ENCODE measurements at regions not wholly inside any gene's neighbourhood (a gene's known extent, or its start where the extent isn't known, plus 50 kb on each side); places are given as distances from the start of the nearest gene placed in this dataset.
"Not testable (repeated sequence)": the region's sequence is repeated elsewhere in the genome, so short reads cannot be mapped to it uniquely, and the experiment has no call there.

DNA sequence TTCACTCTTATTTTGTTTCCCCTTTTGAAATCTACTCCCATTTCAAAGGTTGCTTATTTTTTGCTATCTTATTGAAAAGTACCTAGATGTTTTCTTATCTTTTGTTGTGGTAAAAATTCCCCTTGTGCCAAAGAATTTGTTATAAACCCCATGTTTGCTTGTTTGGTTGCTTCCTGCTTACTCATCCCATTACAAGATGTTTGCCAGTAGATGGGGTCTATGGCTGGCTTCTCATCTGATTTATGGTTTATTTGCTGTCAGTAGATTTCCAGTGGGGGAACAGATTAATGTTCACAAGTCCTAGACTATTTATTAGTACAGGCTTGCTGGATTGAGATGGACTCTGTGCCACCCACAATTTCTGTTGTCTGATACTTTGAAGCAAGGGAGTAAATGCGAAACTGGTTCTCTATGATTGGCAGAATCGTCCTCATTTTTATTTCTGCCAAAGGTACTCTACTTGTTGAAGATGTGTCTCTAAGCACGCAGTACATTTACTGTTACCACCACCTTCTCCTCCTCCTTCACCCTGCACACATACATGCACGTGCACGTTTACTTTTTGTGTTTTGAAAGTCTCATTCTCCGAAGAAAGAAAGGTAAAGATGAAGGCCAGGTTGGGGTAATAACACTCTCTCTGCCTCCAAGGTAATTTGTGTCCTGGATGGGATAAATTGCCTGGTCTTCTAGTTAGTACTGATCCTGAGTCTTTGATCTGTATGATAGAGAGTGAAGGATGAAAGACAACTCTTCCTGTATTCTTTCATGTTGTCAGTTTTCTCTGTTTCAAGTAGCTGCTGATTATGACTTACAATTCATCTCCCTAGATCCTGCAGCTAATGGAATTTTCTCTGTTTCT lies 117.2 kb upstream of the ATP2B1 start:
- DNase-seq (ENCODE audit: low spot score in 2 of 2), result no peak
- 47 to 48% methylated on average over 6 of the region's 6 CpGs for WGBS, 2 donors
- intact Hi-C loops (cut with DNase I; ENCODE audit: low total_unique reads), result no loop called here
- H3K4me3 ChIP-seq (ENCODE audit: low read depth, poor library complexity, severe bottlenecking), result no peak overlapping the region
- TF ChIP-seq, protein P1, sequence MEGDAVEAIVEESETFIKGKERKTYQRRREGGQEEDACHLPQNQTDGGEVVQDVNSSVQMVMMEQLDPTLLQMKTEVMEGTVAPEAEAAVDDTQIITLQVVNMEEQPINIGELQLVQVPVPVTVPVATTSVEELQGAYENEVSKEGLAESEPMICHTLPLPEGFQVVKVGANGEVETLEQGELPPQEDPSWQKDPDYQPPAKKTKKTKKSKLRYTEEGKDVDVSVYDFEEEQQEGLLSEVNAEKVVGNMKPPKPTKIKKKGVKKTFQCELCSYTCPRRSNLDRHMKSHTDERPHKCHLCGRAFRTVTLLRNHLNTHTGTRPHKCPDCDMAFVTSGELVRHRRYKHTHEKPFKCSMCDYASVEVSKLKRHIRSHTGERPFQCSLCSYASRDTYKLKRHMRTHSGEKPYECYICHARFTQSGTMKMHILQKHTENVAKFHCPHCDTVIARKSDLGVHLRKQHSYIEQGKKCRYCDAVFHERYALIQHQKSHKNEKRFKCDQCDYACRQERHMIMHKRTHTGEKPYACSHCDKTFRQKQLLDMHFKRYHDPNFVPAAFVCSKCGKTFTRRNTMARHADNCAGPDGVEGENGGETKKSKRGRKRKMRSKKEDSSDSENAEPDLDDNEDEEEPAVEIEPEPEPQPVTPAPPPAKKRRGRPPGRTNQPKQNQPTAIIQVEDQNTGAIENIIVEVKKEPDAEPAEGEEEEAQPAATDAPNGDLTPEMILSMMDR (IDR thresholded peaks at IDR 0.05), result no peak
- TF ChIP-seq POLR2A (IDR thresholded peaks at IDR 0.05), result no peak

DNA sequence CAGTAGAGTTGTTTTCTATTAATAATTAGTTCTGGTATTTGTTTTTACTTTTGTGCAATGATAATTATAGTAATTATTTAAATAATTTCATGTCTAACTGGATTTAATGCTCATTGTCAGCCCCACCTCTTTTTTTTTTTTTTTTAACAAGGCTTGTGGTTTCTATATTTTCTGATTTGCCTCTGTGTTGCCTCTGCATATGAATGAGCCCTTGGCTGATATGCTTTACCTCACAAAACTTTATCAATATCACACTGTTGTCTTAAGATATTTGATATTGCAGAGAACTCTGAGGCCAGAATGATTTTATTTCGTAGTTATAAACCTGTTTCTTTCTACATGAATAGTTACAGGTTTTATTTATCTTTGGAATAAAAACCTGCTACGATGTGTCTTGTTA lies 116.2 kb upstream of the ATP2B1 start:
- 89 to 92% methylated on average over 2 of the region's 2 CpGs for WGBS, 2 donors
- no peak for TF ChIP-seq POLR2A (IDR thresholded peaks at IDR 0.05)
- TF ChIP-seq, protein P1 (IDR thresholded peaks at IDR 0.05), result no peak
- no peak for DNase-seq (ENCODE audit: low spot score in 2 of 2)
- no peak overlapping the region for H3K4me3 ChIP-seq (ENCODE audit: low read depth, poor library complexity, severe bottlenecking)
- intact Hi-C loops (cut with DNase I; ENCODE audit: low total_unique reads), result no loop called here

DNA sequence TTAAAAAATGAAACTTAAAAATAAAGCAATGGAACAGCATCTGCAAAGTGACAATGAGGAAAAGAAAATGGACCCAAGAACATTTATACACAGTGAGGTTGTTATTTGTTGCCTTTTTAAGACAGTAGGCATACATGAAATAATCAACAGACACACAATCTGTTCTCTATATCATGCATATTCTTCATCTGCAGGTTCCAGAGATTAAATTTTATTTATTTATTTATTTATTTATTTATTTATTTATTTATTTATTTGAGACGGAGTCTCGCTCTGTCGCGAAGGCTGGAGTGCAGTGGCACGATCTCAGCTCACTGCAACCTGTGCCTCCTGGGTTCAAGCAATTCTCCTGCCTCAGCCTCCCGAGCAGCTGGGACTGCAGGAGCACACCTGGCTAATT lies 114.4 kb upstream of the ATP2B1 start:
- DNase-seq (ENCODE audit: low spot score in 2 of 2); intact Hi-C loops (cut with DNase I; ENCODE audit: low total_unique reads); H3K4me3 ChIP-seq (ENCODE audit: low read depth, poor library complexity, severe bottlenecking): not testable (repeated sequence)
- 99% methylated on average over 6 of the region's 6 CpGs for WGBS, 2 donors

DNA sequence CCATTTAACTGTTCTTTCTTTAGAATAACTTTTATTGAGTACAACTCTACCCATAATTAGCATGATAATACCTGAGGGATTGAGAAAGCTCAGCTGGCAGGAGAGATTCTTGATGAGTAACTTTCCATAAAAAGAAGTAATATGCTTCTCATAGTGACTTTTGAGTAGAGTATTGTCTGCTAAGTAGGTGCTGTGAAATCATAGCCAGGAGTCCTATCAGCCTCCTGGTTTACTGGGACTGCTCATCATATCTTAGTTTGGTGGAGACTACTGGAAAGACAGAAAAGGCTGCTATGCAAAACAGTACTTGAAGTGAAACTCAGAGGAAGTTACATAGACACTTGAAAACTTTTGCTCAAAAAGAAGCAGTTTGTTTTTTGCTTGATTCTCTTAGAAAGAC lies 113.3 kb upstream of the ATP2B1 start:
- DNase-seq (ENCODE audit: low spot score in 2 of 2), result no peak
- intact Hi-C loops (cut with DNase I; ENCODE audit: low total_unique reads), result no loop called here
- TF ChIP-seq POLR2A (IDR thresholded peaks at IDR 0.05), result no peak
- TF ChIP-seq, protein P1 (IDR thresholded peaks at IDR 0.05), result no peak
- H3K4me3 ChIP-seq (ENCODE audit: low read depth, poor library complexity, severe bottlenecking), result no peak overlapping the region

DNA sequence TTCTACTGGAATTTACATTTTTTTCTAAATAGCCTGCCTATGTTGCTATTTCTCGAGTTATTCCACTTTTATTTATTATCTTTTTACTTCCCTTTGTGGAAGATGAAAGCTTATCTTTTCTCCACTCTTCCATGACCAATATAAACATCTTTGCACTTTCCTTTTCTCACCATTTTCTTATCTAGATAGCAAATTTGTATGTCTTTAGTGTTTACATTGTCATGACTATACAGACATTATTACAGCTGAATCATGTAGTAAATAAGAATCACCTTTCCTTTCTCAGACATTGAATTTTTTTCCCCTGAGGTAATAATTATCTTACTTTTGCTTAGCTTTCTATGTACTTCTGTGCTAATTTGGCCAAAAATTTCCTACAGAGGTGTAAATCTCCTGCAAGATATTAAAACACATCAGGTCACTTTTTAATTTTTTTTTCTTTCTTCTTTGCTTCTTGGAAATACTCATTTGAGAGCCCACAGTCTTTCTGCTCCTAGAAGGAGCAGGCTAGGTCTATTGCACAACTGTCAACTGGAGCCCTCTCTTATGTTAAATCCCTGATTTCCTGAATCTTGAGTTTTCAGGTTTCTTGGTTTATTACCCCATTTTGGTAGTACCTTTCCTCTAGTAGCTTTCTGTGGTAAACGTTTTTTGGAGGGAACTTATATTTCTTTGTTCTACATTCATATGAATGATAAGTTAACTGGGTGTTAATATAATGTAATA lies 109.0 kb upstream of the ATP2B1 start:
- TF ChIP-seq, protein P1 (IDR thresholded peaks at IDR 0.05), result no peak
- TF ChIP-seq POLR2A (IDR thresholded peaks at IDR 0.05), result no peak
- DNase-seq (ENCODE audit: low spot score in 2 of 2), result no peak
- H3K4me3 ChIP-seq (ENCODE audit: low read depth, poor library complexity, severe bottlenecking), result no peak overlapping the region
- intact Hi-C loops (cut with DNase I; ENCODE audit: low total_unique reads), result no loop called here
- 64 to 71% methylated on average over 2 of the region's 2 CpGs for whole genome bisulfite sequencing, 2 donors

DNA sequence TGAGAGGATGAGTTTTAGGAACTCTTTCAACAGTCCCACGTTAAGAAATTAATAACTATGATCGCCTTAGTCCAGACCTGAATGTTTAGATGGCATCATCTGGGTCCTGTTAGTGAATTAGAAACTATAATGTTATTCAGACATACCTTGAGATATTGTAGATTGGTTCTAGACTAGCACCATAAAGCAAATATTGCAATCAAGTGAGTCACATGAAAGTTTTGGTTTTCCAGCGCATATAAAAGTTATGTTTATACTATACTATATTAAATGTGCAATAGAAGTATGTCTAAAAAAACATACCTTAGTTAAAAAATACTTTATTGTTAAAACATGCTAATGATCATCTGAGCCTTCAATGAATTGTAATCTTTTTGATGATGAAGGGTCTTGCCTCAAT lies 106.6 kb upstream of the ATP2B1 start:
- intact Hi-C loops (cut with DNase I; ENCODE audit: low total_unique reads), result no loop called here
- no peak overlapping the region for H3K4me3 ChIP-seq (ENCODE audit: low read depth, poor library complexity, severe bottlenecking)
- 91 to 94% methylated on average over 3 of the region's 3 CpGs for WGBS, 2 donors
- TF ChIP-seq, protein P1 (IDR thresholded peaks at IDR 0.05), result no peak
- TF ChIP-seq POLR2A (IDR thresholded peaks at IDR 0.05), result no peak
- DNase-seq (ENCODE audit: low spot score in 2 of 2), result no peak
